HG03066 (cell line): ENCODE measurements at regions not wholly inside any gene's neighbourhood (a gene's known extent, or its start where the extent isn't known, plus 50 kb on each side); places are given as distances from the start of the nearest gene placed in this dataset.

Experiments used
- ATAC-seq: cut with Tn5 transposase; IDR thresholded peaks from one replicate; pipeline ENCODE4 v1.9.1; 2021; ENCODE audit warnings: low read depth; ENCODE audit not compliant: unreplicated experiment

DNA sequence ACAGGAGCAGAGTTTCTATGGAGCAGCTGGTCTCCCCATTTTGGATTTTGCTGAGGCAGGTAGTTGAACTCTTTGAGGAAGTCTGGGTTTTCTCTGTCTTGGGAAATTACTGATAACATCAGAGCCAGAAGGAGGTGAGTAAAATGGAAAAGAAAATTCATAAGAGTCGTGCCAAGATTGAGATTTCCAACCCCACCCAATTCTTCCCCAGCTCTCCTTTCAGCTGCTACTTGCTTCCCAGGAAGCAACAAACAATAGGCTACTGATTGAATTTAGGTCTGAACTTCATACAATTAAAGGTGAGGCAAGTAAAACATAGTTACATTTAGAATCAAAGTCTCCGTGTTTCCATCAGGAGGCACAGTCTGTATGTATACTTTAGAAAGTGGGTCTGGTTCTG lies 54.6 kb upstream of the EOLA2 start:
- ATAC-seq = no peak

DNA sequence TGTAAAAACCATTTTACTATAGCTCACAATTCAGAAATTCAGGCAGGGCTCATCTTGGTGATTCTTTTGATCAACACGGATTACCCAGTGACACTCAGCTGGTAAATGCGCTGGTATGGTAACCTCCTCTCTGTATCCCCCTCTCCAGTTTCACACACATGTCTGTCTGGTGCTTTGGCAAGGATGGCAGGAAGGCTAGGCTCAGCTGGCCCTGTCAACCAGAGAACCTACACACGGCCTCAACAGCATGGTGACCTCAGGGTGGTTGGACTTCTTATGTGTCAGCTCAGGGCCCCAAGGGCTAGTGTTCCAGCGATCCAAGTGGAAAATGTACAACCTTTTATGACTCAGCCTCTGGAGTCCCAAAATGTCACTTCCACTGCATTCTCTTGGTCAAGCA lies 55.7 kb upstream of the EOLA2 start:
- ATAC-seq = no peak

DNA sequence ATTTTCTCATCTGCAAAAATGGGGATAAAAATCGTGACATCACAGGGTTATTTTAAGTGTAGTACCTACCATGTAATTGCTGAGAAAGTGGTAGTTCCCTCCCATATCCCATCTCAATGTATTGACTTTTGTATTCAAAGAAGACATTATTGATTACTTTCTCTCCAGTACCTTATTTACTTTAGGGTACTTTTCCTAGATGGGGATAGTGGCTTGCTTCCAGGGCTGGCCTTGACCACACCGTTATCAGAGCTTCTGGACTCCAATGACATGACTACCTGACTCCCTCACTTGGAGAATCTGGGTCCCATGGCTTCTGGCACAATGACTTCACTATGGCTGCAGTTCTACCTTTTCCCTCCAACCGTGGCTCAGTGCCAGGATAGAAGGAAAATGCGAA lies 58.2 kb upstream of the EOLA2 start:
- ATAC-seq = no peak

DNA sequence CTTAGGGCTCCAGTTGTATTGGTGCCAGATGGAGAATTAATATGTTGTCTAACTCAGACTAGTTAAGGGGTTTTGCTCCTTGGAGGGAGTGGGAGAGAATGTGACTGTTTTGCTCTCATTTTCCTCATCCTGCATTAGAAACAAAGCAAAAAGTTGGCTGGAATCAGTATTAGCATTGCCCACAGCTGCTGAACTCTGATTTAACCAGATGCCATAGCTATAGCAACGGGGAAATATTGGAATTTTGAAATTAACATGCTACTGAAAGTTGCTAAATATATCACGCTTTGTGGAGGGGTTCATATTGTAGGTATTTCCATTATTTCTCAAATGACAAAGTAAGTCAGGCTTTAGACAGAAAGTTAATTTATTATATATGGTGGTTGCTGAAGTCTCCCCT lies 66.7 kb upstream of the EOLA2 start:
- no peak for ATAC-seq

DNA sequence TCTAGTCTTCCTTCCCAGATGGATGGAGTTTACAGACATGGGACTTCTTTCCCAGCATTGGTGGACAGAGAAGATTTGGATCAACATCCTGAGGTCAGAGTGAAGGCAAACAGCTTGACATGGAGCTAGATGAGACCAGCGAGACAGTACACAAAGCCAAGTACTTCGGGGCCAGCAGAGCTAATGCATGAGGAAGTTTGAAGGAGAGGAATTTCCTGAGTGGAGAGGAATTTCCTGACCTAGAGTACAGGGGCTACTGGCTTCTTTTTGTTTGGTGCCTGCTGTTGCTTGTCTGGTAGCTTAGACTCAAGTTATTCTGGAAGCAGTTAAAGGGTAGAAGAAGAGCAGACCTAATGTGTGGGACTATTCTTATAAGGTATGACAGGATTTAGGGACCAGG lies 69.1 kb upstream of the EOLA2 start:
- ATAC-seq = no peak

DNA sequence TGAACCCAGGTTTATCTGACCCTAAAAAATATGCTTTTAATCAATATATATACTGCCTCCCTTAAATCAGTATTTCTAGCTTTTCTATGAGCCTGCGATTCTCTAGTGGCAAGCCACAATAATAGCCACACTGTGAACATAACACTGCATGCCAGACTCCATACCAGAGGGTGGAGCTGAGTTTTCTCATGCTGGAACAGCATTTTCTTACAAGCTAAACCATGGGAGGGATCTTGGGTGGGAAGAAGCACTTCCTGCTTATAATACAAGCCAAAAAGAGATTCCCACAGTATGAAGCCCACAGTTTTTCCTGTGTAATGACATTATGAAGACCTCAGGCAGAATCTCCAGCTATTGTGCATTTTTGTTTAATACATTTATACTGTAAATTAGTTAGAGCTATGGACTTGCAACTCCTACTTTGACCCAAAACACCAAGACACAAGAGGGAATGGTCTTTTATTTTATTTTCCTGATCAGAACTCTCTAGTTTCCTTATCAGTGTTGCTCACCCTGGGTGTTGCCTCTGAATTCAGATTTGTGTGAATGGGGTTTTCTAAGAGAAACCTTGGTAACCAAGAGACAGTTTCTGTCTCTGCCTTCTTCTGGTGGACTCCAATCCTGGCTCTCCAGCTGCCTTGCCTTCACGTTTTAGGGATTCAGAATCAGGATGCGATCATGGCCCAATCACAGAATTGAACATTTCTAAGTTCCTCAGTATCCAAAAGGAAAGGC lies 74.5 kb upstream of the EOLA2 start:
- ATAC-seq = no peak

DNA sequence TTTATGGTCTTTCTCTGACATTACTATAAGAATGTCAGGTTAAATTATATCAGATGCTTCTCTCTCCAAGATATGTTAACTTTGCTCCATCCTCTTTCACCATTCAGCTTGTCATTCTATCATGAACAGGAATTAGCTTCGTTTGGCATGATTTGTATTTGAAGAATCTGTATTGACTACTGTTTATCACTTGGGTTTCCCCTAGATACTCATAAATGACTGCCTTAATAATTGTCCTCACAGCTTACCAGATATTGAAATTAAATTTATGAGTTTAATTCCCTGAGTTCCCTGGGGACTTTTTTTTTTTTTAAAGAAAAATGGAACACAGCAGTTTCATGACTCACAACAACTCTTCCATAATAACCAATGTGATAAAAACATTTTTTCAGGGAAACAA lies 76.2 kb upstream of the EOLA2 start:
- no peak for ATAC-seq

DNA sequence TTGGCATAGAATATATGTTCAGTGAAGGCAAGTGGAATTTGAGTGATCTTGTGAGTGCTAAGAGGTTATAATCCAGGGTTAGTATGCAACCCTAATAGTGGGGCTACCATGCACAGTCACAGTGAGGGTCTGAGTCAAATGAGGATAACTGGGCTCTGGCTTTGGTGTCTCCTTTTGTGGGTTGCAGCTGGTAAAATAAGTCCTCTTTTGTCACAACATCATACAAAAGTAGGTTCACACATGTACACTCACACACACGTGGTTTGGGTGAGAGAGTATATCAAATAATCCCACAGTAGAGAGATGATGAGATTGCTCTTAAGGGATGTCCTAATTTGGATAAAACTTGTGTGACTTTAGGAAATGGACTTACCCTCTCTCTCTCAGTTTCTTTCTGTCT lies 79.6 kb upstream of the EOLA2 start:
- no peak for ATAC-seq

DNA sequence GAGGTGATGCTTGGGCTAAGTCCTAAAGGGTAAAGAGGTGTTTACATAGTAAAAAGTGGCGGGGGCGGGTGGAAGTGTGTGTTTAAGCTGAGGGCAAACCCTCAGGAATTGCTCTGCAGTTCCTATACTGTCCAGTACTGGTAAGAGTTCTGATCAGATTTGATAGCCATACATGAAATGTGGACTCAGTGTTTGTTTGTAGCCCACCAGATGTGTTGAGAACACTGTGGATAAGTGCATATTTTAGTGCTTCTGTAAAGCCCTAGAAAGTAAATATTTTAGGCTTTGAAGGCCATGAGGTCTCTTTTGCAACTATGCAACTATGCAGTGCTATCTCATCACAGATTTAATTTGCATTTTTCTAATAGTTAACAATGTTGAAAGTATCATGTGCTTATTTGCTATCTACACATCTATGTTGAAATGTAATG lies 80.7 kb upstream of the EOLA2 start:
- ATAC-seq = no peak

DNA sequence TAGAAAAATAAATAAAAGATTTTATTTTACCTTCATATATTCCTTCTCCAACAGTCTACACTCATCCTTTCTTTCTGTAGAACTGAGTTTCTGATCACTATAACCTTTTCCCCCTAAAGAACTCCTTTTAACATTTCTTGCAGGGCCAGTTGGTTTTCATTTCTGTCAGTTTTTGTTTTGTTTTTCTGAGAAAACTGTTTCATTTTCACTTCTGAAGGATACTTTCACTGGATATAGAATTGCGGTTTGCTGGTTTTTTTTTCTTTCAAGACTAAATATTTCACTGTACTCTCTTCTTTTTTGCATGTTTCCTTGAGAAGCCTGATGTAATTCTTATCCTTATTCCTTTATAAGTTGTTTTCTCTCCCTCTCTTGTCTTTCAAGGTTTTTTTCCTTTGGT lies 90.4 kb upstream of the EOLA2 start:
- peak; percentile 58 for ATAC-seq

DNA sequence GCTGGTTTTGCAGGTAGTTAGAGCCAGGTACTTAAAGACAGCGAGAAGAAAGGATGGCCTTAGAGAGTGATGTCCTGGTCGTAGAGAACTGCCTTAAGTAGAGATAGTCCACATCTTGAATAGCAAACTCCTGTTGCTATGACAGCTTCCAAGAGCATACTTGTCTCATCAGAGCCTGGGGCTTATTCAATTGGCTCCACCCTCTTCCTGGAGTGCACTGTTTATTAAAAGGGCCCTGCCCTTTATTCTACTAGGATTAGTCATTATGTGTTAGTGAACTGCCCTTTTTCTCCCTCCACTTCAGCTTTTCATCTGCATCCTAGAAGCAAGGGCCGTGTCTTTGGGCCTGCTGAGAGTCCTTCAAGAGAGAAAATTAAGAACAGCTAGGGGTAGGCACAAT lies 94.5 kb upstream of the EOLA2 start:
- no peak for ATAC-seq

DNA sequence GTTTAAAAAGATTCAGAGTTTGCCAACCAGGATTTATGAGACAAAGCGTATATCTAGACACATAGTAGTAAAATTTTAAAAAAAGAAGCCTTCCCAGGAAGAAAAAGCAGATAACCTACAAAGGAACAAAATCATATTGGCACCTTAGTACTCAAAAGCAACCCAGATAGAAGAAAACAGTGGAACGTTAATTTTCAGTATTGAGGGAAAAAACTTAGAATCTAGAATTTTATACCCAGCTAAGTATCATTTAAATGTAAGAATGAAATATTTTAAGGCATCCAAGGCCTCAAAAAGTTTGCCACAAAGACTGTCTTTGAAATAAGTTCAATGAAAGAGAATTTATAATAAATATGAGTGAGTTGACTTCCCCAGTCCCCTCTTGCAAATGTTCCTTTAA lies 96.5 kb upstream of the EOLA2 start:
- no peak for ATAC-seq

DNA sequence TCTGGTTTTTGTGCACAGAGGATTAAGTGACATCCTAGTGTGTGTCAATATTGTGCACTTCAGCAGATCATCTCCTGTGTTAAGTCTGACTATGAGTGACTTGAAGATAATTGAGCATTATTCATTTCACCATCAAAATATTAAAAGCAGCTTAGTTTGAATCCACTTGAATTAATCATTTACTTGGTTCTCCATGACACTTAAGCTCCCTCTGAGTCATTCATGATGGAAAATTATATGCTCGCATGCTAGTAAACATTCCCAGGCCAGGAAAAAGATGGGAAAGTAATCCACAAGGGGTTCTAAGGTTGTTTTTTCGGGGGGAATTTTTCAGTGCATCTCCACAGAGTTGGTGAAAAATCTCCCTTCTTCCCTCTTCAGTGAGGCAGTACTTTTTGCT lies 97.2 kb upstream of the EOLA2 start:
- no peak for ATAC-seq

DNA sequence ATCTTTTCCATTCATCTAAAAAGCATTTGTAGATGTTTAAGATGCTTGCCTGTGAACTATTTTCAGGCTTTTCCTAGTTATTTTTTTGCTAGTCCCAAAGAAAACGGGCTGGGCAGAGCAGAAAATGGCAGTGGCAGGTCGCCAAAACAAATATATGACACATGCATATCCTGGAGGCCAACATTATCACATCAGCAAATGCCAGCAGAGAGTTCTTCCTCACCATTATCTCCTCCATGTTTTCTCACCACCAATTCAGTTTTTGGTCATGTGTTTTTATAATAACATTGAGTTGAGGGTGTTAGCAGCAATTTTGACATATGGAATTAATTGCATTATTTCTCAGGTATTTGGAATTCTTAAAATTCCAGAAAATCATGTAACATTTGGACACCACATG lies 97.9 kb upstream of the EOLA2 start:
- no peak for ATAC-seq

DNA sequence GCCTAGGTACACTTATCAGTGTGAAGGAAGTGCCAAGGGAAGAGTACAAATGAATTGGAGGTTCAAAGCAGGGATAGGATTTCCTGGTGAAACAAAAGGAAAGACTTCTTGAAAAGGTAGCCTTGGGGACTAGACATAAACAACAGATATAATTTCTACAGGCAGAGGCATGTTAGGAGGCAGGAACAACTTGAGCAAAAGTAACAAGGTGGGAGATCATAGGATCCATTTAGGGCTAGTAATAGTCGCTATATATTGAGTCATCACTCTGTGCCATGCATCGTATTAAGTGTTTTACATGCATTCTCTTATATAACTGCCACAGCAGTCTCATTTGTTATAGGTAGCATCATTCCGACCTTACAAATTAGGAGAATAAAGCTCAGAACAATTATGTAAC lies 98.3 kb upstream of the EOLA2 start:
- no peak for ATAC-seq

DNA sequence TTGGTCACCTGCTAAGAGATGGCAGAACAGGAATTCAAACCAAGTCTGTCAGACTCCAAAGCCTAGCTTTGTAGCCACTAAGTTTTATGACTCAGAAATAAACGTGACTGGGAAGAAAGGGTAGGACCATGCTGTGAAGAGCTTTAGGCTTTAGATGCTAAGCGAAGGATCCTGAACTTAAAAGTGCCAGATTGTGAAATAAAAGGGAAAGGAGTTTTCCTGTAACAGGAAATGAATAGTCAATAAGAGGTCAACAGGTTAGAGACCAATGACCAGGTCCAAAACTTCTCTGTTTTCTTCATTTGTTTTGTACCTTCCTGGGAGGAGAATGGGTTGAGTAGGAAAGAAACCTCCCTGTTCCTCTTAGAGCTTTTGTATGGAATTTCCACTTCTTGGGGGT lies 98.8 kb upstream of the EOLA2 start:
- ATAC-seq = no peak

DNA sequence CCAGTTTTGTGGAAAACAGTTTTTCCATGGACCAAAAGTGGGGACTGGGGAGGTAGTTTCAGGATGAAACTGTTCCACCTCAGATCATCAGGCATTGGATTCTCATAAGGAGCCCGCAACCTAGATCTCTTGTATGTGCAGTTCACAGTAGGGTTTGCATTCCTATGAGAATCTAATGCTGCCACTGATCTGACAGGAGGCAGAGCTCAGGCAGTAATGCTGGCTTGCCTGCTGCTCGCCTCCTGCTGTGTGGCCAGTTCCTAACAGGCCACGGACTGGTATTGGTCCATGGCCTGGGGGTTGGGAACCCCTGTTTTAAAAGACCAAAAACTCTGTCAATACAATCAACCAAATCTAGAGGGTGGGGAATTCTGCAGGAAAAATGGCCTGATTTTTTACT lies 100.0 kb upstream of the EOLA2 start:
- no peak for ATAC-seq

DNA sequence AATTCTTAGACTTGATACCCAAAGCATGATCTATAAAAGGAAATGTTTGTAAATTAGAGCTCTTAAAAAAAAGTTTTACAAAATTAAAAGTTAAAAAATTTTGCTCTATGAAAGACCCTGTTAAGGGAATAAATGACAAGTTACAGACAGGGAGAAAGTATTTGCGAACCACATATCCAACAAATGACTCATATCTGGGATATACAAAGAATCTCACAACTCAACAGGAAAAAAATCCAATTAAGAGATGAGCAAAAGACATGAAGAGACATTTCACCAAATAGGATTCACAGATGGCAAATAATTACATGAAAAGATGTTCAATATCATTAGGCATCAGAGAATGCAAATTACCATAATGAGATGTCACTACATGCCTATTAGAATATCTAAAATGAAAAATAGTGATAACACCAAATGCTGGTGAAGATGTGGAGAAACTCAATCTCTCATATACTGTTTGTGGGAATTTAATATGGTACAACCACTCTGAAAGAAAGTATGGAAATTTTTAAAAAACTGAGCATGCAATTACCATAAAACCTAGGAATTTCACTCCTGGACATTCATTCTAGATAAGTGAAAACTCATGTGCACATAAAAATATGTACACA lies 100.8 kb upstream of the EOLA2 start:
- no peak for ATAC-seq

DNA sequence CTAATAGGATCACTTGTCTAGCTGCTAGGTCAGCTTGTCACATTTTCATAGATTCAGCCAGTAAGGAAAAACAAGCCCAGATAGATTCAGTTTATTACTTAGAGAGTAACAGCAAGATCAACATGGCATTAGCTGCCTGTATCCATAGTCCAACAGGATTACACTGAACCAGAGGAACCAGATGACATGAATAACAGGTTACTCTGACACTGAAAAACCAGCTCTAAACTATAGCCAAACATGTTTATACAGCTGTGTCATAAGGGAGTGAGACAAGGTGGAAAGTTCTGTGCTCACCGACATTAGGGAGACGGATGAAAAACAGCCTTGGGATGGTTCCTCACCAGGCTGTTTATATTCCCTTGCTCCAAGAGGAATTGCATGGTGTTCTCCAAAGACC lies 102.9 kb upstream of the EOLA2 start:
- no peak for ATAC-seq

DNA sequence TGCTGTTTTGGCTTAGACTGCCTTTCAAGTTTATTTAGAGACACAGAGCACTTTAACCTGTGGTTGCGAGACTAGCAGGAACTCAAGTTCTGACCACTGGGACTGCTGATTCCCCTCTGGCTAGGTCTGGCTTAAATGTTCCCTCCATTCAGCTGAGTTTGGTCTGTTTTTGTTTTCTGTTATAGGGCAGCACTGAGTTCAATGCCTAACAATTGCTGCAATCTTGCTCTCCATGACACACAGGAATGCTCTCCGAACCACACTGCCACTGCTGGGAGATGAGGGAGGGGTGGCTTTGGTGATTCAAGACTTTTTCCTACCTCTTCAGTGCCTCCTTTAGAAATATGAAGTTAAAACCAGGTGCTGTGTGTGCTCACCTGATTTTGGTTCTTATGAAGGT lies 106.3 kb upstream of the EOLA2 start:
- ATAC-seq = no peak

DNA sequence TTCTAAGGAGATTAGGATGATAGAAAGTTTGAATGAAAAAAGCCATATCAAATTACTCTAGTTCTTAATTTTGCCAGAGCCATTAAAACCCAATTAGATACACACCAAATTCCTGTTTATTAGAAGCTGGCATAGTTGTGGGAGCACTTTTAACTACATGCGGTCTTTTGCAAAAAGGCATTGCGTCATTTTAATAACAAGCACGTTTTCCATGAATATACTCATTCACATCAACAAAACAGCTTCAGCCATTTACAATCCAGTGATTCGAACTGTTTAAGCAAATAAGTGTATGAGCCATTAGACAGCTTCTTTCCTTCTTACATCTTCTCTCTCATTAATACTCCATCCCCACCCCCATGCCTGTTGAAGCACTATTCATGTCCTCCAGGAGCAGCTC lies 109.5 kb upstream of the EOLA2 start:
- no peak for ATAC-seq

DNA sequence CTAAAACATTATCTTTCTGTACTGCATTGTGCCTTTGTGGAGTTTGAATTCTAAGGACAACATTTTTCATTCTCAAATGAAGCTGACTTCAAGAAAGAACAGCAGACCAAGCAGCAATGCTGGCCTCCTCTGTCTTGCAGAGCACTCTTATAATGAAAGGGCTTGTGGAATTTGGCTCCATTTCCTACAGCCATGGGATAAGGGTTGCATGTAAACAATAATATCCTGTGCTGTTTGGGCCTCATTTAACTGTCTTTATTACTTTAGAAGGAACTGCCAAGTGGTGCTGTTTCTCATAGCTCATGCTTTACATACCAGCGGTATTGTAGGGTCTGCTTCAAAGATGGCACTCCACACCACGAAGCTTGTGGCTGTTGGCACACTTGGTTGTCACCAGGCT lies 111.4 kb upstream of the EOLA2 start:
- ATAC-seq = no peak

DNA sequence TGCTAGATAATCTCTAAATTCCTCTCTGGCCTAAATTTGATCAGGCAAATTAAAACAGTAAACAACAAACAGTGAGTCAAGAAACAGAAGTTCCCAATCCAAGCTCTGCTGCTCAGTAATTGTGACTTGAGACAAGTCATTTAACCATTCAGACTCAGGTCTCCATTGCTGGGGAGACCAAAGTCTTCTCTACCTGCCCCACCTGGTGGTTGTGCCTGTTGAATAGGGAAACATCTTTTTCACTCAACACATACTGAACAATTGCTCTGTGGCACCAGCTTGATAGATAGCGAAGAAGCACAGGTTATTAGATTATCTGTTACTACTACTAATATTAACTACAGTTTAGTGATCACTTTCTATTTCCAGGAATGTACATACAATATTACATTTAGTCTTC lies 112.1 kb upstream of the EOLA2 start:
- no peak for ATAC-seq
